ENCODE measurements at regions not wholly inside any gene's neighbourhood (a gene's known extent, or its start where the extent isn't known, plus 50 kb on each side); places are given as distances from the start of the nearest gene placed in this dataset.

DNA sequence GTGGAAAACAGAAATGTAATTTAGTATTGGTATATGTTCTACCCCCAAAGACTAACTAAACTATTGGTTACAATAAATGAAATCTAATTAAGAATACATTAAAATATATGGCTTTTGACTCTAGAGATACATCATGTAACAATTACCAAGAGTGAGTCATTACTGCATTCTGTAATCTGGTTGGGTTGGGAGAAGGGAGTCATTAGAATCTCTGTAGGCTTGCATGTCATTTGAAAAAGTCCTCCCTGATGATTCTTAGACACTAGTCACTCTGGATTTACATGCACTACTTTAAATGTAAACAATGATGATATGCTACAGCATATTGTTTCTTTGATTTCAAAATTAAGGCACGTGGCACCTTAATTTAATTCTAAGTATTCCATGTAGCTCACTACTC, 293.4 kb upstream of the CHST9 start:
- Histone ChIP-seq H3K9me3 (replicated peaks in 1 of 2; ENCODE audit: control insufficient read depth in 1 of 2, insufficient read depth in 1 of 2, low read length in 2 of 2) (peaks cover 0 to 4% of the 10 kb centered on the region in 2 donors), H3K36me3 (replicated peaks in 1 of 2; ENCODE audit: control insufficient read depth in 1 of 2, insufficient read depth in 2 of 2, low read length in 2 of 2) (no peaks in the 10 kb centered on the region), H3K4me1 (ENCODE audit: control insufficient read depth in 1 of 2, insufficient read depth in 2 of 2, low read length in 2 of 2) (no peaks in the 10 kb centered on the region), H3K4me3 (replicated peaks in 1 of 3; ENCODE audit: low read depth in 2 of 3, low read length in 3 of 3) (no peak overlapping the region), H3K9ac (ENCODE audit: insufficient read depth, low read length, poor library complexity, severe bottlenecking) (no peak overlapping the region), H4K20me1 (ENCODE audit: insufficient read depth, low read length) (no peaks in the 10 kb centered on the region), H3K27ac (ENCODE audit: low read depth in 1 of 2, low read length in 2 of 2) (no peak overlapping the region), H2AFZ (ENCODE audit: insufficient read depth, low read depth, low read length, poor library complexity, severe bottlenecking) (no peak overlapping the region), H3K79me2 (ENCODE audit: insufficient read depth, low read length) (no peaks in the 10 kb centered on the region), H3K27me3 (ENCODE audit: control insufficient read depth in 2 of 2, insufficient read depth in 2 of 2, low read length in 2 of 2) (no peaks in the 10 kb centered on the region), H3K4me2 (replicated peaks; ENCODE audit: extremely low read depth, low read length, poor library complexity, severe bottlenecking) (no peak overlapping the region)
- TF ChIP-seq, protein P1, sequence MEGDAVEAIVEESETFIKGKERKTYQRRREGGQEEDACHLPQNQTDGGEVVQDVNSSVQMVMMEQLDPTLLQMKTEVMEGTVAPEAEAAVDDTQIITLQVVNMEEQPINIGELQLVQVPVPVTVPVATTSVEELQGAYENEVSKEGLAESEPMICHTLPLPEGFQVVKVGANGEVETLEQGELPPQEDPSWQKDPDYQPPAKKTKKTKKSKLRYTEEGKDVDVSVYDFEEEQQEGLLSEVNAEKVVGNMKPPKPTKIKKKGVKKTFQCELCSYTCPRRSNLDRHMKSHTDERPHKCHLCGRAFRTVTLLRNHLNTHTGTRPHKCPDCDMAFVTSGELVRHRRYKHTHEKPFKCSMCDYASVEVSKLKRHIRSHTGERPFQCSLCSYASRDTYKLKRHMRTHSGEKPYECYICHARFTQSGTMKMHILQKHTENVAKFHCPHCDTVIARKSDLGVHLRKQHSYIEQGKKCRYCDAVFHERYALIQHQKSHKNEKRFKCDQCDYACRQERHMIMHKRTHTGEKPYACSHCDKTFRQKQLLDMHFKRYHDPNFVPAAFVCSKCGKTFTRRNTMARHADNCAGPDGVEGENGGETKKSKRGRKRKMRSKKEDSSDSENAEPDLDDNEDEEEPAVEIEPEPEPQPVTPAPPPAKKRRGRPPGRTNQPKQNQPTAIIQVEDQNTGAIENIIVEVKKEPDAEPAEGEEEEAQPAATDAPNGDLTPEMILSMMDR (IDR thresholded peaks at IDR 0.05) = no peak
- DNase-seq = no peak
- Mint-ChIP-seq H3K9me3 (peaks cover 0 to 10% (median 2%) of the 10 kb centered on the region in 7 donors), H3K27me3 (ENCODE audit: low read depth in 3 of 3) (peaks cover 0 to 2% (median 0%) of the 10 kb centered on the region in 3 donors), H3K4me3 (no peak overlapping the region), H3K27ac (no peak overlapping the region), H3K36me3 (no peaks in the 10 kb centered on the region), H3K4me1 (no peaks in the 10 kb centered on the region)
- 0% methylated on average over 1 of the region's 1 CpG for WGBS (ENCODE audit: insufficient coverage)
- intact Hi-C loops (cut with micrococcal nuclease) = no loop called here

DNA sequence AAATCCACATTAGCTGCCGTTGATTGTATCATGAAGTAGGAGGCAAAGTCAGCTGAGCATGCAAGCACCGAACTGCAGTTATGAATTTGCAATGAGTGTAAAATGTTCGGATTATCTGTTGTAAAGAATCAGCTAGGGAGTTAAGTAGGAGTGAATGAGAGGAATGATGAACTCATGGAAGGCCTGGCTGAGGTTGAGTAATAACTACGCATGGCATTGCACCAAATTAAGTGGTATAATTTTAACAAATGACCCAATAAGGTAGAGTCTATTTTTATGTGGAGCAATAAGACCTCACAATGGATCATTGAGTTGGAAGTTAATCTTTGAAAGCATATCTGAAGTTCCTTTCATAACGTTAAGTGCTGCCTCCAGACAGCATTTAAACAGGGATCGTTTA, 288.2 kb upstream of the CHST9 start:
- H3K9ac ChIP-seq (ENCODE audit: insufficient read depth, low read length, poor library complexity, severe bottlenecking) = no peak overlapping the region
- no peaks in the 10 kb centered on the region for H3K79me2 ChIP-seq (ENCODE audit: insufficient read depth, low read length)
- H3K4me1 ChIP-seq (ENCODE audit: control insufficient read depth in 1 of 2, insufficient read depth in 2 of 2, low read length in 2 of 2) = no peaks in the 10 kb centered on the region
- no peak overlapping the region for H3K27ac Mint-ChIP-seq
- 93% methylated on average over 5 of the region's 6 CpGs for WGBS (ENCODE audit: insufficient coverage)
- no peak overlapping the region for H2AFZ ChIP-seq (ENCODE audit: insufficient read depth, low read depth, low read length, poor library complexity, severe bottlenecking)
- no peak for DNase-seq
- H3K4me3 Mint-ChIP-seq = no peak overlapping the region
- H3K36me3 Mint-ChIP-seq = no peaks in the 10 kb centered on the region
- peaks cover 0 to 4% of the 10 kb centered on the region in 2 donors for H3K9me3 ChIP-seq (replicated peaks in 1 of 2; ENCODE audit: control insufficient read depth in 1 of 2, insufficient read depth in 1 of 2, low read length in 2 of 2)
- H4K20me1 ChIP-seq (ENCODE audit: insufficient read depth, low read length) = no peaks in the 10 kb centered on the region
- H3K9me3 Mint-ChIP-seq = peaks cover 1 to 7% (median 5%) of the 10 kb centered on the region in 7 donors
- H3K27me3 Mint-ChIP-seq (ENCODE audit: low read depth in 3 of 3) = peaks cover 0 to 2% (median 0%) of the 10 kb centered on the region in 3 donors
- H3K4me1 Mint-ChIP-seq = no peaks in the 10 kb centered on the region
- H3K4me2 ChIP-seq (replicated peaks; ENCODE audit: extremely low read depth, low read length, poor library complexity, severe bottlenecking) = no peak overlapping the region
- H3K36me3 ChIP-seq (replicated peaks in 1 of 2; ENCODE audit: control insufficient read depth in 1 of 2, insufficient read depth in 2 of 2, low read length in 2 of 2) = no peaks in the 10 kb centered on the region
- no peaks in the 10 kb centered on the region for H3K27me3 ChIP-seq (ENCODE audit: control insufficient read depth in 2 of 2, insufficient read depth in 2 of 2, low read length in 2 of 2)
- no peak overlapping the region for H3K4me3 ChIP-seq (replicated peaks in 1 of 3; ENCODE audit: low read depth in 2 of 3, low read length in 3 of 3)
- TF ChIP-seq, protein P1 (IDR thresholded peaks at IDR 0.05) = no peak
- intact Hi-C loops (cut with micrococcal nuclease) = no loop called here
- no peak overlapping the region for H3K27ac ChIP-seq (ENCODE audit: low read depth in 1 of 2, low read length in 2 of 2)
